Stimulated activated CD4-positive, alpha-beta T cell treated with anti-CD3 and anti-CD28 coated beads, Interleukin-2, amount 100 ng/mL, for 48 hours (primary cell): ENCODE measurements at regions not wholly inside any gene's neighbourhood (a gene's known extent, or its start where the extent isn't known, plus 50 kb on each side); places are given as distances from the start of the nearest gene placed in this dataset.
"Not testable (repeated sequence)": the region's sequence is repeated elsewhere in the genome, so short reads cannot be mapped to it uniquely, and the experiment has no call there.

Source experiments
- DNase-seq, 2 donors: peaks; one replicate each; pipeline ENCODE4 v3.0.0-alpha.2; 2020

DNA sequence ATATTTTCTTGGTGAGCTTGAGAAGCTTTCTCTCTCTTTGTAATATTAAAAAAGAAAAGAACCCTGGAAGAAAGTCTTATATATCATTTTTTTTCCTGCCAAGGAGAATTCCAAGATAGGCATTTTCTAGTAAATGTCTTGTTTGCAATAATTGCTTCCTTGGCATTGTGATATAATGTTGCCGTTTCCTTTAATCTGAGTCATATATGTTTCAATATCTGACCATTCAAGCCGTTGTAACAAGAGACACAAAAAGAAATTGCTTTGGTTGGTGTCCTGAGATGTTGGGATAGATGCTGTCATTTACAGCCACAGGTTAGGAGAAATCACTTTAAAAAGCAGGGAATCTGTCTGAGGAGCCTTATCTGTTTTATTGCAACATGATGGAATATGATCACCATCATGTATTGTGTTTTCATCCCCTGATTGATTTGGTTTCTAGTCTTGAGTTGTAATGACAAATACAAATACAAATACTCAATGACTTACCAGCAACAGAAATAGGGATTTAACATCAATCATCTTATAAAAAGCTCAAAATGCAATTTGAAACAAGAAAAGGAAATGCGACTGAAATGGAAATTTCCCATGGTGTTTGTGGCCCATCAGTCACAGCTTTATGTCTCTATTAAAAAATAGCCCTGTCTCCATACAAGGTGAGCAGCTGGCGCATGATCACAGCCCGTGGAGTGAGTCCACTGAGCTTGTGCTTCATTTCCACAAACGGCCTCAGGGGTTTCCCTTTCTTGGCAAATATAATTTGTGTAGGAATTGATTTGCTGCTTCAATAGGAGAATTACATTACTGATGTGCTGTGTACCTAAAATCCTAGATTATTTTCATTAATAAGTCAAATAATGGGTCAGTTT, 250.1 kb upstream of the TRPC7 start:
- DNase-seq = no peak

DNA sequence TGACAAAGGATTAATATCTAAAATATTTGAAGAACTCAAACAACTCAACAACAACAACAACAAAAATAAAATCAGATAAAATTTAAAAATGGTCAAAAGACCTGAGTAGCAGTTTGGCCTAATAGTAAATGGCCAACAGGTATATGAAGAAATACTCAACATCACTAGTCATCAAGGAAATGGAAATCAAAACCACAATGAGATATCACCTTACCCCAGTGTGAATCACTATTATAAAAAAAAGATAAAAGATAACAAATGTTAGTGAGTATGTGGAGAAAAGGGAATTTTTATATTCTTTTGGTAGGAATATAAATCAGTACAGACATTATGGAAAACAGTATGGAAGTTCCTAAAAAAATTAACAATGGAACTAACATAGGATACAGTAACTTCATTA, 247.9 kb upstream of the TRPC7 start:
- no peak for DNase-seq

GRCh38 chr5:136605638-136606037, 240.3 kb upstream of the TRPC7 start:
- no peak for DNase-seq

DNA sequence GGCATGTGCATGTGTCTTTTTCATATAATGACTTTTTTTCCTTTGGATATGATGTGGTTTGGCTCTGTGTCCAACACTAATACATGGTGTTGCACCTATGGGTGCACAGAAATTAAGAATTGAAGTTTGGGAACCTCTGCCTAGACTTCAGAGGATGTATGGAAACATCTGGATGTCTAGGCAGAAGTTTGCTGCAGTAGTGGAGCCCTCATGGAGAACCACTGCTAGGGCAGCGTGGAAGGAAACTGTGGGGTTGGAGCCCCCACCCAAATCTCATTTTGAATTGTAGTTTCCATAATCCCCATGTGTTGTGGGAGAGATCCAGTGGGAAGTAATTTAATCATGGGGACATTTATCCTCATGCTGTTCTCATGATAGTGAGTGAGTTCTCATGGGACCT, 235.0 kb upstream of the TRPC7 start:
- DNase-seq = no peak

DNA sequence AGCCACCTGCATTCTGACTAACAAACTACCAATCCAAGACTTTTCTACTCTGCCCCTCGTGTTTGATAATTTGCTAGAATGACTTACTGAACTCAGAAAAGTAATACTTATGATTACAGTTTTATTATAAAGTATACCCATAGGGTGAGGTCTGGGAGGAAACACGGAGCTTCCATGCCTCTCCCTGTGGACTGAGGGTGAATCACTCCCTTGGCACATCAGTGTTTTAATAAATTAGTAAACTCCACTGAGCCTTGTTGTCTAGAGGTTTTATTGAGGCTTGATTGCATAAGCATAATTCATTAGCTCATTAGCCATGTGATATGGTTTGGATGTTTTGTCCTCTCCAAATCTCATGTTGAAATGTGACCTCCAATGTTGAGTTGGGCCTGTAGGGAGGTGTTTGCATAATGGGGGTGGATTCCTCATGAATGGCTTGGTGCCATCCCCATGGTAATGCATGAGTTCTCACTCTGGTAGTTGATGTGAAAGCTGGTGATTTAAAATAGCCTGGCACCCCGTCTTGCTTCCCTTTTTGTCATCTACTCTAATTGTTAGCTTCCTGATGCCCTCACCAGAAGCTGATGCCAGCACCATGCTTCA, 233.6 kb upstream of the TRPC7 start:
- DNase-seq = no peak

GRCh38 chr5:136594416-136594815, 229.1 kb upstream of the TRPC7 start:
- DNase-seq = no peak

DNA sequence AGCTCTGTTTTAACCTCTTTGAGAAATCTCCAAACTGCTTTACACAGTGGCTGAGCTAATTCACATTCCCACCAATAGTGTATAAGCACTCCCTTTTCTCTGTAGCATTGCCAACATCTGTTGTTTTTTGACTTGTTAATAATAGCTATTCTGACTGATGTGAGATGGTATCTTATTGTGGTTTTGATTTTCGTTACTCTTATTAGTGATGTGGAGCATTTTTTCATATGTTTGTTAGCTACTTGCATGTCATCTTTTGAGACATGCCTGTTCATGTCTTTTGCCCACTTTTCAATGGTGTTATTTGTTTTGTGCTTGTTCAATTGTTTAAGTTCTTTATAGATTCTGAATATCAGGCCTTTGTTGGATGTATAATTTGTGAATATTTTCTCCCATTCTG, 225.2 kb upstream of the TRPC7 start:
- DNase-seq = no peak

DNA sequence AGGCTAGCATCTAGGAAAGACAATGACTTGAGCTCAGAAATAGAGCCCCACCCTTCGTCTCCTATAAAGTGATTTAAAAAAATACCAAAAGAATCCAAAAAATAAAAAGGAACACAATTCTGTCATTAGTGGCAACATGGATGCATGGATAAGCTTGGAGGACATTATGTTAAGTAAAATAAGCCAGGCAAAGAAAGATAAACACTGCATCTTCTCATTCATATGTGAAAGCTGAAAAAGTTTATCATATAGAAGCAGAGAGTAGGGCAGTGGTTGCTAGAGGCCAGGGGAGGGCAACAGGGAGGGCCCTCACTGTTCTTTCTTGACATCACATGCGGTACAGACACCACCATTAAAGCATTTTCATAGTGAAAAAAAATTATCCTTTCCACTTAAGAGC, 220.9 kb upstream of the TRPC7 start:
- no peak for DNase-seq

DNA sequence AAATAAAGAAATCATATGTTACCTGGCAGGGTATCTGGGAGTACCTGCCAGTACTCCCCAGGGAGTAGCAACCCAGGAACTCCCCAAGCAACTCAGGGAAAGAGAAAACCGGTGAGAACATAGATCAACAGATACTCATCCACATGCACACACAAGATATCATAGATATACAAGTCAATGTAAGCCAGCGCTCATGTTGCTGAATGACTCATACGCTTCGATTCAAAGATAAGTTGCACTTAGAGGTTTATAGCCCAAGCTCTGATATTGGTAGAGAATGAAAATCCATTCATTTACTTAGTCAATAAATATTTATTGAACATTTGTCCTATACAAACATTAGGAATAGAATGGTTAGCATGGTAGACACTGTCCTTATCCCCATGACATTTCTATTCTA, 219.1 kb upstream of the TRPC7 start:
- DNase-seq = no peak

GRCh38 chr5:136579238-136579637, 213.9 kb upstream of the TRPC7 start:
- no peak for DNase-seq

GRCh38 chr5:136569875-136570274, 204.5 kb upstream of the TRPC7 start:
- DNase-seq = not testable (repeated sequence)

DNA sequence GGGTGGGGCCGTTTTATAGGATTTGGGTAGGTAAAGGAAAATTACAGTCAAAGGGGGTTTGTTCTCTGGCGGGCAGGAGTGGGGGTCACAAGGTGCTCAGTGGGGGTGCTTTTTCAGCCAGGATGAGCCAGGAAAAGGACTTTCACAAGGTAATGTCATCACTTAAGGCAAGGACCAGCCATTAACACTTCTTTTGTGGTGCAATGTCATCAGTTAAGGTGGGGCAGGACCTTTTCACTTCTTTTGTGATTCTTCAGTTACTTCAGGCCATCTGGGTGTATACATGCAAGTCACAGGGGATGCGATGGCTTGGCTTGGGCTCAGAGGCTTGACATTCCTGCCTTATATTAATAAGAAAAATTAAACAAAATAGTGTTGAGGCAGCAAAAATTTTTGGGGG, 200.1 kb upstream of the TRPC7 start:
- not testable (repeated sequence) for DNase-seq

GRCh38 chr5:136565050-136565449, 199.7 kb upstream of the TRPC7 start:
- DNase-seq = not testable (repeated sequence)

- not testable (repeated sequence) for DNase-seq
Observed at GRCh38 chr5:136564431-136564830, 199.1 kb upstream of the TRPC7 start.

DNA sequence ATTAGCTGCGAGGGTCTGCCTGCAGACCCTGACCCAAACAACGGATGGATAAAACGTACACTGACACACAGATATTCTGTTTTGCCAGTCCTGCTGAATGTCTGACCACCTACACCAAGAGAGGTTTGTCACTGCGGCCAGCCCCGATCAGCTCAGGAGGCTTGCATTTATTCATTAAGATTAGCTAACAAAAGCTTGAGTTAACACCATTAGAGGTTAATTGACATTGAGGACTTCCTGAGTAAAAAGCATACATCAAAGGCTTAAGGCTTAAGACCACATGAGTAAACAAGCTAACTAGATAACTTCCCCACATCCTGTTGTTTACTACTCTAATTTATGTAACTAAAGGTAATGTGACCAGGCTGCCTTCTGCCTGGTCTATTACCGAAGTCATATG, 198.1 kb upstream of the TRPC7 start:
- no peak for DNase-seq

DNA sequence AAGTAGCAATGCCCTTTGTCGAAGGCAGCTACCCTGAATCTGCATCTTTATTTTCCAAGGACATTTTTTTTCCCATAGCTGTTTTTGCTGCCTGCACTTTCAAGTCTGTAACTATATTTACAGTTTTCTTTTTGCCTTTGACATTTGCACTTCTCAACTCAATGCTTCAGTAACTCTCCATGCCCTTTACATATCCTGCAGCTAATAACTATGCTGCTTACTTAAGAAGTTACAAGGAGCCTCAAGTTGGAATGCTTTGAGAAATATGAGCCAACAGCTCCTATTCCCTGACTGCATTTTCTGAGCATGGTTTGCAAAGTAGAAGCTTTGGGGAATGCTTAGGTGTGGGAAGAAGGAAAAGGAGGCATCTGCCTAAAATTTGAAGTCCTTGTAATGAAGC, 194.8 kb upstream of the TRPC7 start:
- DNase-seq = no peak

DNA sequence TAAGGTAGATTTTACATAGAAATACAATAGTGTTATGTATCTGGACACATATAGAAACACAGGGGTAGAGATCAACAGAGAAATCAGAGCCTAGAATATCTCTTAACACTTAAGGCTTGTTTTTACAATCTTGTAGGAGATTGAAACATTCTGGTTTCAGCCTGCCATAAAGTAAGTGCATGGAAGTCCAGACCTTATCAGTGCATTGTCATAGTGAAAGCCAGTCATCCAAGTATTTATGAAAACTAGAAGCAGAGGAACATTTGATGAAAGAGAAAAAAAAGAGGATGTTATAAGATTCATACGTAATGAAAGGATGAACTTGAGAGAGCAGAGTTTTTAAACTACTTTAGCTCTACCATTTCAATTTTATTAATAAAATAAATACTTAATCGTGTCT, 194.3 kb upstream of the TRPC7 start:
- DNase-seq = no peak

DNA sequence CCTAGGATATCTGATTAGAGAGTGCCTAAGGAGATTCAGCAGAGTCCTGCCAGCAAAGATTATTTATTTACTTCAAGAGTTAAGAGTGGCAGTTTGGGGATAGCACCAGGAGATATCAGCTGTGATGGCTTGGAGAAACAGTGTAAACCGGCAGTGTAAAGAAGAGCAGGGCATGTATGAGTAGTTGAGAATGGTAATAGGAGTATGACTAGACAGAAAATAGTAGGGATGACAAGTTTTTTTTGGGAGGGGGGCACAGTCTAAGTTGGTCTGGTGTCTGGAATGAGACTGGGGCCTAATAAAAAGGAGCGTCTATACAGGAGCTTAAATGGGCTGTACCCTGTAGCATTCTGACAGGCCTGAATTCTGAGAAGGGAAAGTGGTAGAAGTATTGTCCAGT, 181.8 kb upstream of the TRPC7 start:
- not testable (repeated sequence) for DNase-seq

DNA sequence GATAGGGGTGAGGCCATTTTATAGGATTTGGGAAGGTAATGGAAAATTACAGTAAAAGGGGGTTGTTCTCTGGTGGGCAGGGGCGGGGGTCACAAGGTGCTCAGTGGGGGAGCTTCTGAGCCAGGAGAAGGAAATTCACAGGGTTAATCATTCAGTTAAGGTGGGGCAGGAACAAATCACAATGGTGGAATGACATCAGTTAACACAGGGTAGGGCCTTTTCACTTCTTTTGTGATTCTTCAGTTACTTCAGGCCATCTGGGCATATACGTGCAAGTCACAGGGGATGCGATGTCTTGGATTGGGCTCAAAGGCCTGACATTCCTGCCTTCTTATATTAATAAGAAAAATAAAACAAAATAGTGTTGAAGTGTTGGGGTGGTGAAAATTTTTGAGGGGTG, 181.1 kb upstream of the TRPC7 start:
- not testable (repeated sequence) for DNase-seq

- not testable (repeated sequence) for DNase-seq
Observed at GRCh38 chr5:136545031-136545430, 179.7 kb upstream of the TRPC7 start.

GRCh38 chr5:136538534-136538933, 173.2 kb upstream of the TRPC7 start:
- DNase-seq = no peak

GRCh38 chr5:136529081-136529480, 163.7 kb upstream of the TRPC7 start:
- DNase-seq = no peak

GRCh38 chr5:136528481-136529030, 163.2 kb upstream of the TRPC7 start:
- no peak for DNase-seq

- DNase-seq = no peak
Observed at GRCh38 chr5:136527311-136527710, 162.0 kb upstream of the TRPC7 start.
